HG03139 (cell line): ENCODE measurements at regions not wholly inside any gene's neighbourhood (a gene's known extent, or its start where the extent isn't known, plus 50 kb on each side); places are given as distances from the start of the nearest gene placed in this dataset.

Experiments
- ATAC-seq: cut with Tn5 transposase; IDR thresholded peaks from one replicate; pipeline ENCODE4 v1.9.1; 2021; ENCODE audit not compliant: unreplicated experiment

DNA sequence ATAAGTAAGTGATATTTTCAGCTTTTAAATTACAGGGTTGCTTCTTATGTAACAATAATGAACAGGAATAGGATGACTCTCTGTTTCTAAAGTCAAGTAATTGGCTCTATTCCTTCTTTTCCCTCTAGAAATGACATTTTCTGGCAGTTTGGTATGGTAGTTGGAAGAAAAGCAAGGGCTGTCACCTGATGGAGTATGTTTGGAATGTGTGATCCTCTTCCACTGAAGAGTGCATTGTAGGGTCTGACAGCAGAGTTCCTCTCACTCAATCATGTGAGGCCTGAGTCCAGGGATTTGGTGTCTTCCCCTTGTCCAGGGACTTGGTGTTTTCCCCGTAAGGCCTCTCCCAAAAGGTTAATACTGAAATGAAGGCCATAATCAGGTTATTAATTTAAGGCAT, 233.8 kb upstream of the FBXL7 start:
- no peak for ATAC-seq

DNA sequence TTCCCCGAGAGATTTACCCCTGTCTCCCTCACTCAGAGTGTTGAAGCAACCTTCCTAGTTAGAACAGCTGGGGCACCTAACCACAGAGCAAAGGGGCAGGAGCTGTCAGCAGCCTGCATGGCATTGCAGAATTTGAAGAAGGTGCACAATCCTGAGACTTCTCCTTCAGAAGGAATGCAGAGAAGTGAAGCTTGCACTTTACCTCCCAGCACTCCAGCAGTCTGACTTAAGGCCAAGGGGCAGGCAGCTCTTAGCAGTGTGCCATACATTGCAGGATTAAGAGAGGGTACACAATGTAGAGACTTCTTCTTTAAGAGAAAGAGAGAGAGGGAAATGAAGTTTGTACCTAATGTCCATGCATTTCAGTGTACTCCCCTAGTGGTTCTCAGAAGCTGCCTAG, 236.0 kb upstream of the FBXL7 start:
- no peak for ATAC-seq

DNA sequence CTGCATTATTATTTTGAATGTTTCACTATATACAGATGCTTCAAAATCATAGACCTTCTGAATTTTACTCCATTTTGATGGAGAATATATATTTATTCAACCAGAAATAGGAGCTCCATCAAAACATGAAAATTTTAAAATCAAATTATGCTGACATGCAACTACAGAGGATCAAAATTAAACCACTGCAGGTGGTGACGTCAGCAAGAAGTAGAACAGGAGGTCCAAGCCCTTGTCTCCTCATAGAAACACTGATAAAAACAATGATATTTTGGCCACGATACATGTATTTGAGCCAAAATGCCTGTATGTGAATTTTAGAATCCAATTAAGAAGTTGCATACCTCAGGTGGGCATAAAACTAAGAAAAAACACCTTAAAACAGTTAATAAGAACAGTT, 236.6 kb upstream of the FBXL7 start:
- ATAC-seq: no peak

DNA sequence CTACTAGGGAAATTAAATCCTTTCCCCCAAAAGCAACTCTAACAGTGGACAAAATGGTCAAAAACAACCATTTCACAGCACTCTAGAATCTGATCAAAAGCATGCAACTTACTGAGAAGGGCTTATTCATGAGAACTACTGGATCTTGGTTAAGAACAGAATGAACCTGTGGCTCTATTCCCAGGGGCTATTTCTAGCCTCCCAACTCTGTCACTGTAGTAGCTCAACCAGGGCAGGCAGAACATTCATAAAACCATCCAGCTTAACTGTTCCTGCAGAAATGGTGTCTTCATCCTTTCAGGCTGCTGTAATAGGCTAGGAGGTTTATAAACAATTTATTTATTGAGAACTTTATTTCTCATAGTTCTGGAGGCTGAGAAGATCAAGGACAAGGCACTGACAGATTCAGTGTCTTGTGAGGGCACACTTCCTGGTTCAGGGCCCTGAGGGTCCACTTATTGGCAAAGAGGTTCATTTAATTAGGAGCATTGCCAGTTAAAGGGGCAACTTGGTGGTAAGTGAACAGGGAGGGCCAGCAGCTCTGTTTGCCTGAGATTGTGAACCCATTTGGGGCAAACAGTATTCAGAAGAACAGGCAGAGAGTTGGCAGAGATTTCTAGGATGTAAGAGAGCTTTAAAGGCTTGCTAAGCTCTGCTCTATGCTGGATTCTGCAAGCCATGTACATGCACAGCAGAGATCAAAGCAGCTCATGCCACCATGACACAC, 238.5 kb upstream of the FBXL7 start:
- no peak for ATAC-seq

DNA sequence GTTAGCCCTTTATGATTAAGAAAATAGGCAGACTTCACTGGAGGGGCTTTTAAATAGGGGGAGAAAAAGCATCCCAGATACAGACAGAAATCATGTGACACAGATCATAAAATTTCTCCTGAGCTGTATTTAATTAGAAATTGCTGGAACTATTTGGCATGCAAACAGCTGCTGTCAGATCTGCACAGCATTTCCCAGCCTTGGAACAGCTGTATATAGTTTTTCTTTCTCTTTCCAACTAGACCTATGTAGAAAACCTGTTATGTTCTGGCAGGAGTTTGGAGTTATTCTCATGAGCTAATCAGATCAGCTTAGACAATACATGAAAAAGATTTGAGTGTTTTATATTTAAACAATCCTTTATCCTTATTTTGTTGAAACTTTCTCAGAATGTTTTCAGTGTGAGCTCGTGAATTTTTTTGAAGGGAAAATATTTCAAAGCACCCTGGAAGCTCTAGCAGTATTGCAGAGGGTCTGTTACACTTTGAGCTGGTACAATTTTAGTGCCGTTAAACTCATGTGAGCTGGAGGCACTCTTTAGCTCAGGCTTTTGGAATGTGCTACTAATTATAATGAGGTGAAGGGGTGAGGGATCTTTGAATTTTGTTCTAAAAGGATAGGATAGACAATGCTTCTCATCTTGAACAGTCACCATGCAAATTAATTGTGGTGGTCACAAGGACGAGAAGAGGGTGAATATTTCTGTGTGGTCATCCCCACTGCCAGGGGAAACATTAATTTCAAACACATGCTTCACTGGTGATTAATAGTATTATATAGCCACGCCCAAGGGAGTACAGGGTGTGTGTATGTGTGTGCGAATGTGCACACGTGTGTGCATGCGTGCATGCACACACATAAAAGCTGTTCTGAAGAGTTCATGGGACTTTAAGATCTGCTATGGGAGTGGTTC, 239.4 kb upstream of the FBXL7 start:
- no peak for ATAC-seq

DNA sequence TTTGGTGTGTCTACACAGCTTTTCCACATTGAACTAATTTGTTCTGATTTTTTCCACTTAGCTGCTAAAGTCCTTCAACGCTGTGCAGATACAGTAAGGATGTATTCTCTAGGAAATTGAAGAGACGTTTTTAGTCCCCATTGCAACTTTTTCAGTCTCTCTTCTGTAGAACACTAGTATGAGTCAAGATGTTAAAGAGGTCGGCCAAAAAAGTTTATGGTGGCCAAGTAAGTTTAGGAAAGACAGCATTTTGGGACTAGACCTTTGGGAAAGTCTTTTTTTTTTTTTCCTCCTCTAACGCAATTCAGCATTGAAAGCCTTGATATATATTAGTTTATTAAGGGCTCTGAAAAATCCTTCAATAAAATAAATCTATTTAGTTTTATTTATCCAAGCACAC, 243.5 kb upstream of the FBXL7 start:
- ATAC-seq: no peak

DNA sequence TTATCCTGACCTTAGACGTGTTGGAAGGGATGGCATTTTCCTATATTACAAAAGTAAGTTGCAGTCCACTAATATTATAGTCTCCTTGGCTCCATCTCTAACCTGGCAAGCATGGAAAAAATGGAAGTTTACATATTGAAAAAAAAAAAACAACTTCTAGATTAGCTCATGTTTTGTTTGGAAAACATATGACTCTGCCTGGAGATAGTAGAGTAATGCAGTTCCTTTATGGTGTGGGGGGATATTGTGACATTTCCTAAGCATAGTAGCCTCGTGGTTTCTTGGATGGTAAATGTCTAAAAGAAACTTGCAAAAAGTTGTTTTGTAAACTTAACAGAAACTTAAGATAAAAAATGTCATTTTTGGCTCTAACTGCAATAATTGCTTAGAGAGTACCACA, 244.4 kb upstream of the FBXL7 start:
- ATAC-seq: no peak

DNA sequence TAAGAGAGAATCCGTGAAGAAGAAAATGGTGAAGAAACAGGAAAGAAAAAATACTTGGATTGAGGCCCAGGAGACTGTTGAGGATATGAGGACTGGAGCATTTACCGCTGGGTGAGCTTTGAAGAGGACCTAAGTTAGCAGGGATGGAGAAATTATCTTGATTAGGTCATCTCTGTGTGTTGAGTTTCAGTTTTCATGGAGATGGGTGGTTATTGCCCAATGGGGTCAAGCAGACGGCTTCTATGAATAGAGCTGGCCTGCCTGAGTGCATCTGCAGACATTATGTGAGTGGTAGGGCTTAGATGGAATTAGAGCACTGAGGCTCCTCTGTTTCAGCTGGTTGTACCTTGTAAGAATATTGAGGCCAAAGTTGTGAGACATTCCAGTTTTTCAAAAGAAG, 245.4 kb upstream of the FBXL7 start:
- no peak for ATAC-seq

DNA sequence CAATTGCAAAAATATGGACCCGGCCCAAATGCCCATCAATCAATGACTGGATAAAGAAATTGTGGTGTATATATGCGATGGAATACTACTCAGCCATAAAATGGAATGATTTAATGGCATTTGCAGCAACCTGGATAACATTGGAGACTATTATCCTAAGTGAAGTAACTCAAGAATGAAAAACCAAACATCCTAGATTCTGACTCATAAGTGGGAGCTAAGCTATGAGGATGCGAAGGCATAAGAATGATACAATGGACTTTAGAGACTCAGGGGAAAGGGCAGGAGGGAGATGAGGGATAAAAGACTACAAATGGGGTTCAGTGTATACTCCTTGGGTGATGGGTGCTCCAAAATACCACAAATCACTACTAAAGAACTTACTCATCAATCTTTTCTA, 247.6 kb upstream of the FBXL7 start:
- no peak for ATAC-seq

DNA sequence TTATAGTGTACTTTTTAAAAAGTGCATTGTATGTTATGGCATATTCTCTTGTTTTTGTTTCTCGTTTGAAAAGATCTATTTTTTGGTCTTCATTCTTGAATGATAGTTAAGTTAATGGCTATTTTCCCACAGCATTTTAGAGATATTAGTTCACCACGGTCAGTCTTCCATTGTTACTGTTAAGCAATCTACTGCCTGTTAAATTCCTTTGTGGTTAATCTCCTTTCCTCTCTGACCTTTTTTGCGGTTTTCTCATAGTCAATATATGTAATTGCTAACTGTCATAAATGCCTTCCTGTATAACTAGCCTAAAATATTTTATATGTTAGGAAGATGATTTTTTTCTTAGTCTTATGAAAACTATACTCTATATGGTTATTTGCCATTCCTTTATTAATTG, 250.8 kb upstream of the FBXL7 start:
- ATAC-seq: no peak

DNA sequence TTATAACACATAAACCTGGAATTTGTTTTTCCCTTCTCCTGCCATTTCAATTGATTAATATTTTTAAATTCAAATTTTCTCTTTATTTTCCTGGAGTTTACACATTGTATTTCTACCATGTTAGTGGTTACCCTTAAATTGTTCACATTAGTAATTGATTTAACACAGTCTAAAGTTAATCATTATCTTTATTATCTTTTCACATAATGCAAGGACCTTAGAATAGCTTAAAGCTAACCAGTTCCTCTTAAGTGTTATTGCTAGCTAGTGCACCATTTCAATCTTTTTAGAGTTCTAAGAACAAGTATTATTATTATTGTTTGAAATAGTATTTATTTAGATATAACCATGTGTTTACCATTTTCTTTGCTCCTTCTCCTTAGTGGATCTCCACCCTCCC, 251.2 kb upstream of the FBXL7 start:
- ATAC-seq: no peak

DNA sequence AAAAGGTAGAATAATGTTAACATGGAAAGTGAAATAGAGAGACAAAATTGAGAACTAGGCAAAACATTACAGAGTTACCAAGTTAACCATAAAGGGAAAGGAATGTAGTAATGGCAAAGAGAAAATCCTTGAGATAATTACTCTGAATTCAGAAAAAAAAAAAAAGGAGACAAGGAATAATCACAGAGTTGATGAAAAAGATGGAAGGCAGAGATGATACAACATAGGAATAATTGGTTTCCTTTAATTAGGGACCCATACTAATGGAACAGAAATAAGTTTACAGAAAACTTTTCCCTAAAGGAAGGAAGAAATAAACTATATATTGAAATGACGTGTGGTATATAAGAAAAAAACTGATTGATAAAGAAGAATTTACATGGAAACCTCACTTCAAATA, 254.1 kb upstream of the FBXL7 start:
- no peak for ATAC-seq

DNA sequence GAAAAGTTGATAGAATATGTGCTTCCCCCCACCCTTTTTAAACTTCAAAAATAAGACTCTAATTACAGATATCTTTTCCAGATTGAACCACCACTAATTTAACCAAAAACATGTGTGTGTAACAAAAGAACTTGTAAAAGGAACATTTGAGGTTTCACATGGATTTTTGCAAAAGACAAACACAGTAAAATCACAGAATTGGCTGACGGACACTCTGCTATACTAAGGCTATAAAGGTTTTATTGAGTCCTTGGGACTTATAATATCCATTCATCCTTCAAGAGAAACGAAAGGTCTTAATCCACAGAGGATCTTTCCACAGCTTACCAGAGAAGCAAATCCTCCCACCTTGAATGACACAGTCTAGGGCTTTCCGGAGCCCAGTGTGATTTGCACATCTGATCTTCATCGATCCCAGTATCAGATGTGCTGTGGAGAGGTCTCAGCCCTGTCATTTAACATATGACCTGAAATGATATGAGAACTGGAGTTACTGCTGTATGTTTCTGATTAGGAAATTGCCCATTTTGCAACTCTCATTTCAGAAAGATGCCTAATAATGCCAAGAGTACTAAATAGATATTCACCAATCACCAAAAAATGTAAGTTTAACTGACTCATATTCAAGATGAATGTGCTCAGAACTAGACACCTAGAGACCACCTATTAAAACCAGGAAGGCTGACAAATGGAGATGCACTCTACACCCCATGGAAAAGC, 256.5 kb upstream of the FBXL7 start:
- ATAC-seq: no peak

DNA sequence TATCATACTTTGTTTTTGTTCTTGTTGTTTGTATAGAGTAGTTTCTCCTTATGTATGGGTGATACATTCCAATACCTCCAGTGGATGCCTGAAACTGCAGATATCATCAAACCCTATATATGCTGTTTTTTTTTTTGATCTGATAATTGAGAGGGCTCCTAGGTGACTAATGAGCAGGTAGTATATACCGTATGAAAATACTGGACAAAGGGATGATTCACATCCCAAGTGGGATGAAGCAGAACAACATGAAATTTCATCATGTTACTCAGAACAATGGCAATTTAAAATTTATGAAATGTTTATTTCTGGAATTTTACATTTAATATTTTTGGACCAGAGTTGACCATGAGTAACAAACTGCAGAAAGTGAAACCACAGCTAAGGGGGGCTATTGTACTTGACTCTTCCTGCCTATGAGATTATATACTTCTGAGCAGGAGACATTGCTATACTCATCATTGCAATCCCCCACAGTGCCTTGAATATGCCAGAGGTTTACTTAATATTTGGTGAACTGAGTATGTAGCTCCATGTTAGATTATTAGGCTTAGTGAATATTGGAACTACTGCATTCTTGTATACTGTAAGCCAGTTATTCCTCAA, 258.7 kb upstream of the FBXL7 start:
- no peak for ATAC-seq

DNA sequence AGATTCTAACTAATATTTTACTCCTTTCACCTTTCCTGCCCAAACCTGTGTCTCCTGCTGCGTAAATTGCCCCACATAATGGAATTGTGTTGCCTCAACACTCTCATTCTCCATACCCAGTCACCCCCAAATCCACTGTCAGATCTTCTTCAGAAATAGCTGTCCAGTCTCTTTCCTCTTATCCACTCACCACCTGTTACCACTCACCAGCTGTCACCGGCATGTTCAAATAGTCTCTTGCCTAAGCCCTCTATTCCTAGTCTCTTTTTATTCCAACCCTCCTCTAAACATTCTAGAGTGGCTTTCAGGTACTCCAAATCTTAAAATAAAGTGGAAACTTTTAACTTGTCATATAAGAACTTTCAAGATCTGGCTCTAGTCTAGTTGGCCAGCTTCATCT, 262.0 kb upstream of the FBXL7 start:
- no peak for ATAC-seq

DNA sequence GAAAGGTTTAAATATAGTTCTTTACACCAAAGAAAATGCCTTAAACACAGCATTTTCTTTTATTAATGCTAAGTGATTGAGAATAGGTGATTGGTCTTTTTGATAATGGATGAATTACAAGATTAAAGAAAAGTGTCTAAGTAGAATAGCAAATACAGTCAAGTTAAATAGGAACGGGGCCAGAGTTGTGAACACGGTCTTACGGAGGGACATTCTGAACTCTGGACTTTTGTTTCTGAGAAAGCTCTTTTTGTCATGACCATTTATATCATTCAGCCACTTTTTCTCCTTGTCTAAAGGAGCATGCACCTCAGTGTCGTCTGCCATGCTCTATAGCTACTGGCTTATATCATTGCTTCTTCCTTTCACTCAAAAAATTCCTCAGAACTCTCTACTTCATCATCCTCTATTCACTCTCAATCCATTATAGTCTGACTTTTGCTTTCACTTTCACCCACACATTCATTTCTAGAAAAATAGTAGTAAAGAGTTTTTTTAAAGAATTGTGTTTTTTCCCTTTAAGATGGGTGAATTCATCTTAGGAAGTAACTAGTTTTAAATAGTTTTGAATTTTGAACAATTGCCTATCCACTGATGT, 263.0 kb upstream of the FBXL7 start:
- no peak for ATAC-seq

DNA sequence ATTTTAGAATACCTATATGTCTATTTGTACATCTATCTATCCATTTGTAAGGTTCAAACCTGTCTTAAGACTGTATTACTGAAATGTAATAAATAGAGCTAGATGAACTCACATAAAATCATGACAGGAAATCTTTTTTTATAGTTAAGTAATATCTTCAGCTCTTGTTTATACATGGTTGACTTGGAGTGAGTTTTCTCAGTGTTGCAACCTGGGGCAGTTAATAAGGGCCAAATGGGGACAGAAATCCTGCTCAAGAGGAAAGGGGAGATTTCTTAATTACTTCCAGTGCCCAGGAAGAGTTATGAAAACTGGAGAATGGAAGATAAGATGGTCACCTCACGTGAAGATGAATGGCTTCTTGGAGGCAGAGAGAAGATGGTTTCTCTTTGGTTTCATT, 265.1 kb upstream of the FBXL7 start:
- no peak for ATAC-seq

DNA sequence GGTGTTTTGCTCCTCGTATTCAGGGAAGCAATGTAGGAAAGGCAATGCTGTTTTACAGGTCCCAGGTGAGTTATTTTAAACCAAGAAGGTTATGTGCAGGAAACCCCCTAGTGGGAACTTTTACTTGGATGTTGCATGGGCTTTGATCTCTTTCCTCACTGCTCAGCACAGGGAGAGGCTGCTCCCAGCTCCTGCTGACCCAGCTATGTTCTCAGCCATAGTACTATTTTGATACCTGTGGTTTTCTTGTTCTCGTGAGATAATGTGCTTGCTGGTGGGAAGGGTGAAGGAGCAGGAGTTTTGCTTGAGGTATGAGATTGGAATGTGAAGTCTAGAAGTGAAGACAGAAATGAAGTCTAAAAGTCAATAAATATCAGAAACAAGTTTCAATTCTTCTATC, 265.6 kb upstream of the FBXL7 start:
- no peak for ATAC-seq

DNA sequence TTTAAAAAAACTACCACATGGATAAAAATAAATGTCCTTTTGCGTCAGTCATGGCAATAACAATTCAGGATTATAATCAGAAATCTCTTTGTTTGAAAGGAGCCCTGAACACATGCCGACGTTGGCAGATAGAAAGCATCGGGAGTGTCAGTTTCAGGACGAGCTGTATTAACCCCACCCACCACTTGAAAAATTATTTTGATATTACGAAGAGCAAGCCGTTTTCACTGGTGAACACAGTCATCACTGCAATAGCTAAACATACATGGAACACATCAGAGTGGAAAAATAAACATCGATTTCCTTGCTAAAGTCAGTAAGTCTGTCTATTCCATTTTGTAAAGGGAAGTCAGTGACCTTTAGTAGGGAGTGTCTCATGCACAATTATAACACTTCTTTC, 266.4 kb upstream of the FBXL7 start:
- ATAC-seq: no peak

DNA sequence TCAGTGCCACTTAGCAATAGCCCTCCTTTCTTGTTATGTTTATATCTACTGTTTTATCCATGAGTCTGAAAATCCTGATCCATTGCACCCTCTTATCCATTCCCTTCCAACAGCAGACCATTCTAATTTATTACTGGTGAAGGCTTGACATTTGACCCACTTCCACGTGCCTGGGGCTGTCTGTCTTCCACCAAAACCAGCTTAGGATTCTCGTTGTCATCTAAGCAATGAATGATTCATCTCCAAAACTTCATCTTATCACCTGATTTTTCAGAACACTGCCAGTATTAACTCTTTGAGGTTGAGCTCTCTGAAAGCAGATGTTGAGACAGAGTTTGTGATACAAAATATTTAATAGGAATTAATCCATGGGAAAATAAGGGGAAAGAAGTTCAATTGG, 277.8 kb upstream of the FBXL7 start:
- ATAC-seq: no peak

DNA sequence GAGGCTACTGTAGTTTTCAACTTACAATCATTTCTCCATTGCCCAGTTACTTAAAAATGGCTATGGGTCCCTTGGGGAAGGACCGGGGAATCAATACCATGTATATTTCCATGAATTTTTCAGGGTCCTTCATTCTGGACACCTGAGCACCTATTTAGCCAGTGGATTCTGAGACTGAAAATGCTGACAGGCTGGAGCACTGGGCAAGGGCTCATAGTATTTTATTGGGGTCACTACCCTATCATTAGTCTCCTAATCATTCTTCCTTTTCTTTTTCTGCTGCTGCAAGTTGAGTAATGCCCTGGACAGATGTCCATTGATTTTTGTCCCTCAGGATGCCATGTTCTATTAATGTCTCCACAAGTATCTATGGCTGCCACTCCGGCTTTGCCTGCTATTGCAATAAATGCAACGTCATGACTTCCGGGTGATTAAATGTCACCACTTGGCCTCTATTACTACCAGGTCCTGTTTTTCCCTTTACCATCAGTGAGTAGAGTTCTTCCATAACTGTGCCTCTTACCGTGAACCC, 279.3 kb upstream of the FBXL7 start:
- ATAC-seq: no peak
